ENCODE measurements at regions not wholly inside any gene's neighbourhood (a gene's known extent, or its start where the extent isn't known, plus 50 kb on each side); places are given as distances from the start of the nearest gene placed in this dataset.

DNA sequence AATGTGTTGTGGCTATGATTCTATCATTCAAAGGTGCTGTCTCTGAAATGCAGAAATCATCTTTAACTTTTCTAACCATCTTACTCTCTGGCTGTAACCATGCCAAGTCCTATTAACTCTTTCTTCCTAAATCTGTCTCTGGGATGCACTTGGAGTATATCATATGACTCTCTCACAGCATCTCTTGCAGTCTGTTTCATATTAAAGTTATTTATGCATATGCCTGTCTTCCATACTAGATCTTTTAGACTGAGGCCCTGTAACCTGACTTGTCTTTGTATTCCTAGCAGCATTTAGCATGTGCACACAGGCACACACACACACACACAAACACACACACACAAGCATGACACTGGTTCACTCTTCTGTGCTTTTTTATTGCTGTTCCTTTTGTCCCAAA, 320.6 kb downstream of the ETAA1 start:
- TF ChIP-seq, protein P1, sequence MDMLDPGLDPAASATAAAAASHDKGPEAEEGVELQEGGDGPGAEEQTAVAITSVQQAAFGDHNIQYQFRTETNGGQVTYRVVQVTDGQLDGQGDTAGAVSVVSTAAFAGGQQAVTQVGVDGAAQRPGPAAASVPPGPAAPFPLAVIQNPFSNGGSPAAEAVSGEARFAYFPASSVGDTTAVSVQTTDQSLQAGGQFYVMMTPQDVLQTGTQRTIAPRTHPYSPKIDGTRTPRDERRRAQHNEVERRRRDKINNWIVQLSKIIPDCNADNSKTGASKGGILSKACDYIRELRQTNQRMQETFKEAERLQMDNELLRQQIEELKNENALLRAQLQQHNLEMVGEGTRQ (IDR thresholded peaks at IDR 0.05) = no peak
- TF ChIP-seq, protein P2, sequence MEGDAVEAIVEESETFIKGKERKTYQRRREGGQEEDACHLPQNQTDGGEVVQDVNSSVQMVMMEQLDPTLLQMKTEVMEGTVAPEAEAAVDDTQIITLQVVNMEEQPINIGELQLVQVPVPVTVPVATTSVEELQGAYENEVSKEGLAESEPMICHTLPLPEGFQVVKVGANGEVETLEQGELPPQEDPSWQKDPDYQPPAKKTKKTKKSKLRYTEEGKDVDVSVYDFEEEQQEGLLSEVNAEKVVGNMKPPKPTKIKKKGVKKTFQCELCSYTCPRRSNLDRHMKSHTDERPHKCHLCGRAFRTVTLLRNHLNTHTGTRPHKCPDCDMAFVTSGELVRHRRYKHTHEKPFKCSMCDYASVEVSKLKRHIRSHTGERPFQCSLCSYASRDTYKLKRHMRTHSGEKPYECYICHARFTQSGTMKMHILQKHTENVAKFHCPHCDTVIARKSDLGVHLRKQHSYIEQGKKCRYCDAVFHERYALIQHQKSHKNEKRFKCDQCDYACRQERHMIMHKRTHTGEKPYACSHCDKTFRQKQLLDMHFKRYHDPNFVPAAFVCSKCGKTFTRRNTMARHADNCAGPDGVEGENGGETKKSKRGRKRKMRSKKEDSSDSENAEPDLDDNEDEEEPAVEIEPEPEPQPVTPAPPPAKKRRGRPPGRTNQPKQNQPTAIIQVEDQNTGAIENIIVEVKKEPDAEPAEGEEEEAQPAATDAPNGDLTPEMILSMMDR (IDR thresholded peaks at IDR 0.05) = no peak
